ENCODE measurements at regions not wholly inside any gene's neighbourhood (a gene's known extent, or its start where the extent isn't known, plus 50 kb on each side); places are given as distances from the start of the nearest gene placed in this dataset.

DNA sequence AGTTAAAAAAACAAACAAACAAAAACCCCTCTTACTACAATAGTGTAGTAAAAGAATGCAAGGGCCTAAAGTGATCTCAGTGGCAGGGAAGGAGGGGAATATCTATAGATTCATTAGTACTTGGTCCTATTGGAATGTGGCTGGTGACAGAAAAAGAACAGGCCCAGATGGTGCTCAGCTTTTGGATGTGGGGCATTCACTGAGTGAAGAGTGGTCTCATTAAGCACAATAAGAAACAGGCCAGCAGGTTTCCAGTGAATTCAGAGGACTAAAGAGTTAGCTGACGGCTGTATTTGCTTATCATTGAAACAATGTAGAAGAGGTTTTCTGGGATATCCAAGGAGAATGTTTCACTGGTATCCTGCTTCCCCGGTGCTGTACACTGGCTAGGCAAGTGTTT is 243.8 kb upstream of the HHIP start:
- no peak for DNase-seq (ENCODE audit: low read depth, low spot score)
- H3K9me3 ChIP-seq (replicated peaks; ENCODE audit: control insufficient read depth, insufficient read depth, low read length): no peaks in the 10 kb centered on the region
- ChIA-PET CTCF (no interaction called here), POLR2A (no interaction called here)
- TF ChIP-seq JUN (IDR thresholded peaks at IDR 0.05; ENCODE audit: borderline replicate concordance, insufficient read depth, insufficient read length, low read depth): no peak
- TF ChIP-seq POLR2AphosphoS5 (IDR thresholded peaks at IDR 0.05; ENCODE audit: insufficient read depth, low read depth, low read length): no peak
- TF ChIP-seq, protein P1, sequence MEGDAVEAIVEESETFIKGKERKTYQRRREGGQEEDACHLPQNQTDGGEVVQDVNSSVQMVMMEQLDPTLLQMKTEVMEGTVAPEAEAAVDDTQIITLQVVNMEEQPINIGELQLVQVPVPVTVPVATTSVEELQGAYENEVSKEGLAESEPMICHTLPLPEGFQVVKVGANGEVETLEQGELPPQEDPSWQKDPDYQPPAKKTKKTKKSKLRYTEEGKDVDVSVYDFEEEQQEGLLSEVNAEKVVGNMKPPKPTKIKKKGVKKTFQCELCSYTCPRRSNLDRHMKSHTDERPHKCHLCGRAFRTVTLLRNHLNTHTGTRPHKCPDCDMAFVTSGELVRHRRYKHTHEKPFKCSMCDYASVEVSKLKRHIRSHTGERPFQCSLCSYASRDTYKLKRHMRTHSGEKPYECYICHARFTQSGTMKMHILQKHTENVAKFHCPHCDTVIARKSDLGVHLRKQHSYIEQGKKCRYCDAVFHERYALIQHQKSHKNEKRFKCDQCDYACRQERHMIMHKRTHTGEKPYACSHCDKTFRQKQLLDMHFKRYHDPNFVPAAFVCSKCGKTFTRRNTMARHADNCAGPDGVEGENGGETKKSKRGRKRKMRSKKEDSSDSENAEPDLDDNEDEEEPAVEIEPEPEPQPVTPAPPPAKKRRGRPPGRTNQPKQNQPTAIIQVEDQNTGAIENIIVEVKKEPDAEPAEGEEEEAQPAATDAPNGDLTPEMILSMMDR (IDR thresholded peaks at IDR 0.05; ENCODE audit: extremely low read depth in 1 of 2, insufficient read depth in 1 of 2, low read depth in 1 of 2, low read length in 2 of 2): no peak
- no peak for TF ChIP-seq POLR2A (IDR thresholded peaks at IDR 0.05; ENCODE audit: low read depth, low read length)
- TF ChIP-seq MYC (IDR thresholded peaks at IDR 0.05; ENCODE audit: low read depth, low read length): no peak
- no peak for TF ChIP-seq FOS (IDR thresholded peaks at IDR 0.05; ENCODE audit: borderline replicate concordance, insufficient read depth, low read length)
- H3K27me3 ChIP-seq (ENCODE audit: control insufficient read depth in 2 of 2, insufficient read depth in 2 of 2, low read length in 2 of 2): no peaks in the 10 kb centered on the region
- peaks cover 9% of the 10 kb centered on the region for H3K4me1 ChIP-seq (ENCODE audit: control insufficient read depth, extremely low read depth, insufficient read depth, low read length)
- no peak overlapping the region for H3K4me2 ChIP-seq (ENCODE audit: insufficient read depth, low read length)
- no peak overlapping the region for H3K9ac ChIP-seq (replicated peaks; ENCODE audit: extremely low read depth, insufficient read depth, low read length)
- no peaks in the 10 kb centered on the region for H3K79me2 ChIP-seq (ENCODE audit: control insufficient read depth, insufficient read depth, low read length)
- no TSS peak for BruUV-seq (replicated peaks)
- H3K27ac ChIP-seq (ENCODE audit: insufficient read depth, low read depth, low read length): no peak overlapping the region
- dilution Hi-C loops (cut with MboI; ENCODE audit: extremely low pct_ligation_motif_present, low sequenced_read_pairs): no loop called here
- no peaks in the 10 kb centered on the region for H3K9me1 ChIP-seq (replicated peaks; ENCODE audit: control insufficient read depth, extremely low read depth, insufficient read depth, low read length)
- H2AFZ ChIP-seq (ENCODE audit: low read depth, low read length): no peak overlapping the region
- H3K4me3 ChIP-seq (replicated peaks in 1 of 3; ENCODE audit: insufficient read depth in 1 of 3, low read depth in 1 of 3, low read length in 3 of 3): no peak overlapping the region
- H3K36me3 ChIP-seq (ENCODE audit: control insufficient read depth in 2 of 2, extremely low read depth in 1 of 2, insufficient read depth in 2 of 2, low read length in 2 of 2): no peaks in the 10 kb centered on the region
- no peak for FAIRE-seq
- intact Hi-C loops (cut with micrococcal nuclease): no loop called here
- no peaks in the 10 kb centered on the region for H4K20me1 ChIP-seq (replicated peaks; ENCODE audit: control insufficient read depth, extremely low read depth, insufficient read depth, low read length)

DNA sequence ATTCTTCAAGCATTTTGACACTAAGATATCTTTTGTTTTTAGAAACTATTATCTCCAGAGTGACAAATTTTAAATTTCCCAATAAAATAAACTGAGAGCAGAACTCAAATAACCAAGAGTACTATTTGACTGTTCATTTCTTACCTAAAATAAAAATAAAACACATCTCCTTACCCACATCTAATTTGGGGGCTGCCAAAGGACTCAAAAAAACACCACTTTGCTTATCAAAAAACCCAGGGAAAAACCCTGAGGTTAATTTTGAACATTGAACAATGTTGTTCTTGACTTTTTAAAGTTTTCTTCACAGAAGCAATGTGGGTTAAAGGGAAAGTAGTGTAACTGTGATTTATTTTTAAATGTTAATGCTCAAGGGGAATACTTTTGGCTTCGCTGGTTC is 243.0 kb upstream of the HHIP start:
- no peaks in the 10 kb centered on the region for H3K27me3 ChIP-seq (ENCODE audit: control insufficient read depth in 2 of 2, insufficient read depth in 2 of 2, low read length in 2 of 2)
- no peak overlapping the region for H3K9ac ChIP-seq (replicated peaks; ENCODE audit: extremely low read depth, insufficient read depth, low read length)
- no peak overlapping the region for H2AFZ ChIP-seq (ENCODE audit: low read depth, low read length)
- ChIA-PET POLR2A (no interaction called here), CTCF (no interaction called here)
- H3K4me2 ChIP-seq (ENCODE audit: insufficient read depth, low read length): no peak overlapping the region
- no peak for DNase-seq (ENCODE audit: low read depth, low spot score)
- H3K9me3 ChIP-seq (replicated peaks; ENCODE audit: control insufficient read depth, insufficient read depth, low read length): no peaks in the 10 kb centered on the region
- H3K4me3 ChIP-seq (replicated peaks in 1 of 3; ENCODE audit: insufficient read depth in 1 of 3, low read depth in 1 of 3, low read length in 3 of 3): no peak overlapping the region
- TF ChIP-seq MYC (IDR thresholded peaks at IDR 0.05; ENCODE audit: low read depth, low read length) (no peak), GATA2 (IDR thresholded peaks at IDR 0.05; ENCODE audit: insufficient read depth, insufficient read length, low read depth, low read length) (no peak), EZH2 (IDR thresholded peaks at IDR 0.05; ENCODE audit: borderline replicate concordance, low read depth, low read length, severe bottlenecking) (no peak), FOS (IDR thresholded peaks at IDR 0.05; ENCODE audit: borderline replicate concordance, insufficient read depth, low read length) (no peak), MAX (IDR thresholded peaks at IDR 0.05; ENCODE audit: insufficient read depth, insufficient read length) (no peak), JUN (IDR thresholded peaks at IDR 0.05; ENCODE audit: borderline replicate concordance, insufficient read depth, insufficient read length, low read depth) (no peak), POLR2AphosphoS5 (IDR thresholded peaks at IDR 0.05; ENCODE audit: insufficient read depth, low read depth, low read length) (no peak), POLR2A (IDR thresholded peaks at IDR 0.05; ENCODE audit: low read depth, low read length) (no peak)
- TF ChIP-seq, protein P1 (IDR thresholded peaks at IDR 0.05; ENCODE audit: extremely low read depth in 1 of 2, insufficient read depth in 1 of 2, low read depth in 1 of 2, low read length in 2 of 2): no peak
- no TSS peak for BruUV-seq (replicated peaks)
- H4K20me1 ChIP-seq (replicated peaks; ENCODE audit: control insufficient read depth, extremely low read depth, insufficient read depth, low read length): no peaks in the 10 kb centered on the region
- dilution Hi-C loops (cut with MboI; ENCODE audit: extremely low pct_ligation_motif_present, low sequenced_read_pairs) (no loop called here), intact Hi-C loops (cut with micrococcal nuclease) (no loop called here)
- H3K27ac ChIP-seq (ENCODE audit: insufficient read depth, low read depth, low read length): no peak overlapping the region
- H3K4me1 ChIP-seq (ENCODE audit: control insufficient read depth, extremely low read depth, insufficient read depth, low read length): peaks cover 9% of the 10 kb centered on the region
- no peaks in the 10 kb centered on the region for H3K9me1 ChIP-seq (replicated peaks; ENCODE audit: control insufficient read depth, extremely low read depth, insufficient read depth, low read length)
- H3K79me2 ChIP-seq (ENCODE audit: control insufficient read depth, insufficient read depth, low read length): no peaks in the 10 kb centered on the region
- FAIRE-seq: no peak
- no peaks in the 10 kb centered on the region for H3K36me3 ChIP-seq (ENCODE audit: control insufficient read depth in 2 of 2, extremely low read depth in 1 of 2, insufficient read depth in 2 of 2, low read length in 2 of 2)

Measured in endothelial cell of umbilical vein (primary cell).